ENCODE measurements at regions not wholly inside any gene's neighbourhood (a gene's known extent, or its start where the extent isn't known, plus 50 kb on each side); places are given as distances from the start of the nearest gene placed in this dataset.

DNA sequence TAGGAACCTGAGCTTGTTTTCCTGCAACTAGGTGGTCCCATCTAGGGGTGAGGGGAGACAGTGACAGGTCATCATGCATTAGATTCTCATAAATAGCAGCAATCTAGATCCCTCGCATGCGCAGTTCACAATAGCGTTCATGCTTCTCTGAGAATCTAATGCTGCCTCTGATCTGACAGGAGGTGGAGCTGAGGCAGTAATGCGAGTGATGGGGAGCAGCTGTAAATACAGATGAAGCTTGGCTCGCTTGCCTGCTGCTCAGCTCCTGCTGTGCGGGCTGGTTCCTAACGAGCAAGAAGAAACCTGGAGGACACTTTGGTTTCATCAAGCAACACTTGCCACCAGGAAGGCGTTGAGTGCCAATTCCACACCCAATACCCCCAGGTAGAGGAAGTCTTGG is 95.1 kb upstream of the OLIG2 start:
- no peak for TF ChIP-seq ZNF263 (CRISPR knock-in tag; IDR thresholded peaks at IDR 0.05; ENCODE audit: low read depth)
- TF ChIP-seq, protein P1, sequence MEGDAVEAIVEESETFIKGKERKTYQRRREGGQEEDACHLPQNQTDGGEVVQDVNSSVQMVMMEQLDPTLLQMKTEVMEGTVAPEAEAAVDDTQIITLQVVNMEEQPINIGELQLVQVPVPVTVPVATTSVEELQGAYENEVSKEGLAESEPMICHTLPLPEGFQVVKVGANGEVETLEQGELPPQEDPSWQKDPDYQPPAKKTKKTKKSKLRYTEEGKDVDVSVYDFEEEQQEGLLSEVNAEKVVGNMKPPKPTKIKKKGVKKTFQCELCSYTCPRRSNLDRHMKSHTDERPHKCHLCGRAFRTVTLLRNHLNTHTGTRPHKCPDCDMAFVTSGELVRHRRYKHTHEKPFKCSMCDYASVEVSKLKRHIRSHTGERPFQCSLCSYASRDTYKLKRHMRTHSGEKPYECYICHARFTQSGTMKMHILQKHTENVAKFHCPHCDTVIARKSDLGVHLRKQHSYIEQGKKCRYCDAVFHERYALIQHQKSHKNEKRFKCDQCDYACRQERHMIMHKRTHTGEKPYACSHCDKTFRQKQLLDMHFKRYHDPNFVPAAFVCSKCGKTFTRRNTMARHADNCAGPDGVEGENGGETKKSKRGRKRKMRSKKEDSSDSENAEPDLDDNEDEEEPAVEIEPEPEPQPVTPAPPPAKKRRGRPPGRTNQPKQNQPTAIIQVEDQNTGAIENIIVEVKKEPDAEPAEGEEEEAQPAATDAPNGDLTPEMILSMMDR (IDR thresholded peaks at IDR 0.05): no peak
- TF ChIP-seq, protein P2, sequence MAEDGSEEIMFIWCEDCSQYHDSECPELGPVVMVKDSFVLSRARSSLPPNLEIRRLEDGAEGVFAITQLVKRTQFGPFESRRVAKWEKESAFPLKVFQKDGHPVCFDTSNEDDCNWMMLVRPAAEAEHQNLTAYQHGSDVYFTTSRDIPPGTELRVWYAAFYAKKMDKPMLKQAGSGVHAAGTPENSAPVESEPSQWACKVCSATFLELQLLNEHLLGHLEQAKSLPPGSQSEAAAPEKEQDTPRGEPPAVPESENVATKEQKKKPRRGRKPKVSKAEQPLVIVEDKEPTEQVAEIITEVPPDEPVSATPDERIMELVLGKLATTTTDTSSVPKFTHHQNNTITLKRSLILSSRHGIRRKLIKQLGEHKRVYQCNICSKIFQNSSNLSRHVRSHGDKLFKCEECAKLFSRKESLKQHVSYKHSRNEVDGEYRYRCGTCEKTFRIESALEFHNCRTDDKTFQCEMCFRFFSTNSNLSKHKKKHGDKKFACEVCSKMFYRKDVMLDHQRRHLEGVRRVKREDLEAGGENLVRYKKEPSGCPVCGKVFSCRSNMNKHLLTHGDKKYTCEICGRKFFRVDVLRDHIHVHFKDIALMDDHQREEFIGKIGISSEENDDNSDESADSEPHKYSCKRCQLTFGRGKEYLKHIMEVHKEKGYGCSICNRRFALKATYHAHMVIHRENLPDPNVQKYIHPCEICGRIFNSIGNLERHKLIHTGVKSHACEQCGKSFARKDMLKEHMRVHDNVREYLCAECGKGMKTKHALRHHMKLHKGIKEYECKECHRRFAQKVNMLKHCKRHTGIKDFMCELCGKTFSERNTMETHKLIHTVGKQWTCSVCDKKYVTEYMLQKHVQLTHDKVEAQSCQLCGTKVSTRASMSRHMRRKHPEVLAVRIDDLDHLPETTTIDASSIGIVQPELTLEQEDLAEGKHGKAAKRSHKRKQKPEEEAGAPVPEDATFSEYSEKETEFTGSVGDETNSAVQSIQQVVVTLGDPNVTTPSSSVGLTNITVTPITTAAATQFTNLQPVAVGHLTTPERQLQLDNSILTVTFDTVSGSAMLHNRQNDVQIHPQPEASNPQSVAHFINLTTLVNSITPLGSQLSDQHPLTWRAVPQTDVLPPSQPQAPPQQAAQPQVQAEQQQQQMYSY (CRISPR knock-in tag; IDR thresholded peaks at IDR 0.05): no peak
- no peak for TF ChIP-seq RELA (CRISPR knock-in tag; IDR thresholded peaks at IDR 0.05; ENCODE audit: borderline replicate concordance)
- TF ChIP-seq ZNF121 (CRISPR knock-in tag; IDR thresholded peaks at IDR 0.05): no peak
- TF ChIP-seq, protein P3, sequence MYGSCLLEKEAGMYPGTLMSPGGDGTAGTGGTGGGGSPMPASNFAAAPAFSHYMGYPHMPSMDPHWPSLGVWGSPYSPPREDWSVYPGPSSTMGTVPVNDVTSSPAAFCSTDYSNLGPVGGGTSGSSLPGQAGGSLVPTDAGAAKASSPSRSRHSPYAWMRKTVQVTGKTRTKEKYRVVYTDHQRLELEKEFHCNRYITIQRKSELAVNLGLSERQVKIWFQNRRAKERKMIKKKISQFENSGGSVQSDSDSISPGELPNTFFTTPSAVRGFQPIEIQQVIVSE (CRISPR knock-in tag; IDR thresholded peaks at IDR 0.05; ENCODE audit: borderline replicate concordance): no peak
- TF ChIP-seq CREB1 (CRISPR knock-in tag; IDR thresholded peaks at IDR 0.05): no peak
- TF ChIP-seq ZNF232 (CRISPR knock-in tag; IDR thresholded peaks at IDR 0.05): no peak
- TF ChIP-seq FOXP1 (CRISPR knock-in tag; IDR thresholded peaks at IDR 0.05; ENCODE audit: borderline replicate concordance): no peak
- TF ChIP-seq, protein P4, sequence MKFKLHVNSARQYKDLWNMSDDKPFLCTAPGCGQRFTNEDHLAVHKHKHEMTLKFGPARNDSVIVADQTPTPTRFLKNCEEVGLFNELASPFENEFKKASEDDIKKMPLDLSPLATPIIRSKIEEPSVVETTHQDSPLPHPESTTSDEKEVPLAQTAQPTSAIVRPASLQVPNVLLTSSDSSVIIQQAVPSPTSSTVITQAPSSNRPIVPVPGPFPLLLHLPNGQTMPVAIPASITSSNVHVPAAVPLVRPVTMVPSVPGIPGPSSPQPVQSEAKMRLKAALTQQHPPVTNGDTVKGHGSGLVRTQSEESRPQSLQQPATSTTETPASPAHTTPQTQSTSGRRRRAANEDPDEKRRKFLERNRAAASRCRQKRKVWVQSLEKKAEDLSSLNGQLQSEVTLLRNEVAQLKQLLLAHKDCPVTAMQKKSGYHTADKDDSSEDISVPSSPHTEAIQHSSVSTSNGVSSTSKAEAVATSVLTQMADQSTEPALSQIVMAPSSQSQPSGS (CRISPR knock-in tag; IDR thresholded peaks at IDR 0.05; ENCODE audit: borderline replicate concordance, low read depth): no peak
- TF ChIP-seq KAT7 (CRISPR knock-in tag; IDR thresholded peaks at IDR 0.05; ENCODE audit: borderline replicate concordance): no peak
